Loucy (cell line): ENCODE measurements at regions not wholly inside any gene's neighbourhood (a gene's known extent, or its start where the extent isn't known, plus 50 kb on each side); places are given as distances from the start of the nearest gene placed in this dataset.

ENCODE experiments used
- EZH2phosphoT487 ChIP-seq: fragments of 200-600 bp; IDR thresholded peaks from 2 replicates; pipeline ENCODE4 v1.6.1; 2018; ENCODE audit warnings: antibody characterized with exemption, mild to moderate bottlenecking, moderate library complexity, borderline replicate concordance
- TF ChIP-seq, protein P1 (sequence below): fragments of 200-600 bp; sonication (generic); conservative IDR thresholded peaks from 2 replicates; pipeline ENCODE4 v1.5.1; 2014; ENCODE audit warnings: mild to moderate bottlenecking, antibody characterized with exemption, low read length

DNA sequence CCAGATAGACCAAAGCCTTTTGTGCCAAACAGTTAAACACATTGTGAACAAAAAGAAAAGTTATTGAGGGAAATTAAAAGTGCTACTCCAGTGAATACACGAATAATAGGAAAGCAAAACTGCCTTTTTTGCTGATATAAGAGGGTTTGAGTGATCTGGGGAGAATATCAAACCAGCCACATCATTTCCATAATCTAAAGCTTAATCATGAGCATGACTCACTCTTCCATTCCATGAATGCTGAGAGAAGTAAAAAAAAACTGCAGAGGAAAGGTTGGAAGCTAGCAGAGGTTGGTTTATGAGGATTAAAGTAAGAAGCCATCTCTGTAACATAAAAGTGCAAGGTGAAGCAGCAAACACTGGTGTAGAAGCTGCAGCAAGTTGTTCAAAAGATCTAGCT is 350.6 kb upstream of the NCAM2 start:
- TF ChIP-seq, protein P1, sequence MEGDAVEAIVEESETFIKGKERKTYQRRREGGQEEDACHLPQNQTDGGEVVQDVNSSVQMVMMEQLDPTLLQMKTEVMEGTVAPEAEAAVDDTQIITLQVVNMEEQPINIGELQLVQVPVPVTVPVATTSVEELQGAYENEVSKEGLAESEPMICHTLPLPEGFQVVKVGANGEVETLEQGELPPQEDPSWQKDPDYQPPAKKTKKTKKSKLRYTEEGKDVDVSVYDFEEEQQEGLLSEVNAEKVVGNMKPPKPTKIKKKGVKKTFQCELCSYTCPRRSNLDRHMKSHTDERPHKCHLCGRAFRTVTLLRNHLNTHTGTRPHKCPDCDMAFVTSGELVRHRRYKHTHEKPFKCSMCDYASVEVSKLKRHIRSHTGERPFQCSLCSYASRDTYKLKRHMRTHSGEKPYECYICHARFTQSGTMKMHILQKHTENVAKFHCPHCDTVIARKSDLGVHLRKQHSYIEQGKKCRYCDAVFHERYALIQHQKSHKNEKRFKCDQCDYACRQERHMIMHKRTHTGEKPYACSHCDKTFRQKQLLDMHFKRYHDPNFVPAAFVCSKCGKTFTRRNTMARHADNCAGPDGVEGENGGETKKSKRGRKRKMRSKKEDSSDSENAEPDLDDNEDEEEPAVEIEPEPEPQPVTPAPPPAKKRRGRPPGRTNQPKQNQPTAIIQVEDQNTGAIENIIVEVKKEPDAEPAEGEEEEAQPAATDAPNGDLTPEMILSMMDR, result no peak
- TF ChIP-seq EZH2phosphoT487, result no peak
